SK-N-MC (cell line): ENCODE measurements at regions not wholly inside any gene's neighbourhood (a gene's known extent, or its start where the extent isn't known, plus 50 kb on each side); places are given as distances from the start of the nearest gene placed in this dataset.
"Not testable (repeated sequence)": the region's sequence is repeated elsewhere in the genome, so short reads cannot be mapped to it uniquely, and the experiment has no call there.

ENCODE experiments used
- DNase-seq: peaks from one replicate; pipeline ENCODE4 v3.0.0-alpha.2; 2011; ENCODE audit warnings: low read depth, low spot score
- H3K27ac ChIP-seq: fragments of 200-600 bp; sonication (generic); 2 replicates; pipeline ENCODE4 v1.5.1; 2016; ENCODE audit warnings: mixed run types
- H3K36me3 ChIP-seq: fragments of 200-600 bp; sonication (generic); 2 replicates; pipeline ENCODE4 v1.6.1; 2017; ENCODE audit warnings: antibody characterized with exemption, low read length, mixed read lengths; ENCODE audit not compliant: insufficient read depth
- H3K4me3 ChIP-seq: fragments of 200-600 bp; sonication (generic); 2 replicates; pipeline ENCODE4 v1.5.1; 2016
- H3K9ac ChIP-seq: fragments of 200-600 bp; sonication (generic); 2 replicates; pipeline ENCODE4 v1.8.0; 2017; ENCODE audit warnings: mixed run types, mixed read lengths; ENCODE audit not compliant: insufficient read length
- H3K9me3 ChIP-seq: fragments of 200-600 bp; sonication (generic); 2 replicates; pipeline ENCODE4 v1.6.1; 2017; ENCODE audit warnings: low read depth, mild to moderate bottlenecking, antibody characterized with exemption, low read length, moderate library complexity, mixed read lengths
- EZH2 ChIP-seq: fragments of 200-600 bp; sonication (generic); IDR thresholded peaks from one replicate; pipeline ENCODE4 v1.6.1; 2017; ENCODE audit warnings: antibody characterized with exemption
- FOXP2 ChIP-seq: optimal IDR thresholded peaks from 2 replicates; pipeline ENCODE3; 2011; ENCODE audit warnings: mild to moderate bottlenecking, moderate library complexity; ENCODE audit not compliant: insufficient read depth; ENCODE audit errors: extremely low read length, control extremely low read depth
- POLR2AphosphoS5 ChIP-seq: IDR thresholded peaks from 2 replicates; pipeline ENCODE4 v1.6.1; 2012; ENCODE audit warnings: mild to moderate bottlenecking, low read depth, low read length, borderline replicate concordance

DNA sequence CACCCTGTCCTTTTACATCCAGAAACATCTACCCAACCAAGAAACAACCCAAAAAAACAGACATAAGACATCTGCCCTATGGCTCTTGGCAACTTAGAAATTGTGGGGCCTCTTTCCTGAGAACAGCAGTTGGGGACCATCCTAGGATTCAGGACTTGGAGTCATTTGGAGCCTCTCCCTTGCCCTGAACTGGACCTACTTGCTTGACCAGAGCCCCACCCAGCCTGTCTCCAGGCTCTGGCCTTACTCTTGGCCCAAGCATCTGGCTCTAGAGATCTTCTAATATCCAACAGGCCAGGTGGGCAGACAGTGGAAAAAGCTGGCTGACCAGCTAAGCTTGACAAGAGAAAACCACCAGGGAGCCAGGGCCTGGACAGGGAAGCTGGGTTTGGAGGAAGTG, 99.1 kb upstream of the C2CD4B start:
- Histone ChIP-seq H3K27ac (no peak overlapping the region), H3K9ac (no peak overlapping the region), H3K36me3 (no peaks in the 10 kb centered on the region), H3K4me3 (no peak overlapping the region), H3K9me3 (no peaks in the 10 kb centered on the region)
- no peak for DNase-seq
- TF ChIP-seq FOXP2 (no peak), EZH2 (no peak), POLR2AphosphoS5 (no peak)

DNA sequence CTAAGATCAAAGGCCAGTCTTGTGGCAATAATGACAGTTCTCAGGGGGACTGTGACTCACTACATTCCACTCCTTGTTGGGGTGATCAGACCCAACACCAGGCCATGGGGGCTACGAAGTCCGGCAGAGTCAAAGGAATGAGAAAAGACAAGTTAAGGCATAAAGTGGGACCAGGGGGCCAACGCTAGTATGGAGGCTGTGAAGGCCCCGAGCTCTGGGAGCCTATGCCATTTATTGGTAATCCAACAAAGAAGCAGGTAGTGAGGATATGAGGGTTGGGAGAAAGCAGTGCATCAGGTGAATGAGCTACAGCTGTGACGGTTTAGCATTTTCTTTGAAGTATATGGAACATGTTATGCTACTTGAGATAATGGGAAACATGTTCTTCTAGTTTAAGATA, 104.4 kb upstream of the C2CD4B start:
- DNase-seq, result no peak
- H3K27ac ChIP-seq, result no peak overlapping the region
- no peaks in the 10 kb centered on the region for H3K36me3 ChIP-seq
- TF ChIP-seq FOXP2, result no peak
- TF ChIP-seq POLR2AphosphoS5, result no peak
- no peak for TF ChIP-seq EZH2
- no peak overlapping the region for H3K4me3 ChIP-seq
- no peaks in the 10 kb centered on the region for H3K9me3 ChIP-seq
- no peak overlapping the region for H3K9ac ChIP-seq

DNA sequence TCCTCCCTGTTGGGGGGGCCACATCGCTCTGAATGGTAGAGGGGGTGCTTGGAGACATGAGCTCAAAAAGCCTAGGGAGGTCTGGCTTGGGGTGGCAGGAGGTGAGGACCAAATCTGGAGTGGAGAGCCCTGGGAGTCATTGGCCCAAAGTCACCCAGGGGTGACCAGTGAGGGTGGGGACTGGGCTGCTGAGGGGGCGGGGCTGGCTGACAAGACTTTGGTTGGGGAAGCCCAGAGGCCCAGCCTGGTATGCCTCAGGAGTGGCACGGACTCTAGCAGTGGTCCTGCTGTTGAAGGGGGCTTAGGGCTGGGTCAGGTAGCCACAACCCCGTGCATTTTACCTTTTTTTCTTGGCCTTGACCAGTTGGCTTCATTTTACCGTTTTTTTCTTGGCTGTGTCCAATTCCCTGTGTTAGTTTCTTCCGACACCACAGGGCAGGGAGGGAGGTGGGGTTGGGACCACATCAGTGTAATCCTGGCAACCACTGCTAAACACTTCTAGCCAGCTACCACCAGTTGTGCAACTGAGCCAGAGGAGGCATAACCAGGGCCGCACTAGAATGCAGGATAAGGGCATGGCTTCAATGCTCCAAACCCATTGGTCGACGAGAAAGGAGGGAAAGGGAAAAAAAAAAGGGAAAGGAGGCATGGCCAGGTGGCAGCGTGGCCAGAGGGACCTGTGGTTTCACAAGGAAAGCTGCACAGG, 105.3 kb upstream of the C2CD4B start:
- Histone ChIP-seq H3K9me3 (no peaks in the 10 kb centered on the region), H3K36me3 (no peaks in the 10 kb centered on the region), H3K4me3 (no peak overlapping the region), H3K27ac (no peak overlapping the region), H3K9ac (no peak overlapping the region)
- no peak for DNase-seq
- no peak for TF ChIP-seq FOXP2
- no peak for TF ChIP-seq EZH2
- no peak for TF ChIP-seq POLR2AphosphoS5

- no peak for TF ChIP-seq FOXP2
- TF ChIP-seq POLR2AphosphoS5, result no peak
- TF ChIP-seq EZH2, result no peak
- Histone ChIP-seq H3K9me3 (no peaks in the 10 kb centered on the region), H3K36me3 (no peaks in the 10 kb centered on the region), H3K27ac (no peak overlapping the region), H3K4me3 (no peak overlapping the region), H3K9ac (no peak overlapping the region)
- no peak for DNase-seq
Measured at GRCh38 chr15:62272290-62272689, 107.2 kb upstream of the C2CD4B start.

- H3K9me3 ChIP-seq, result no peaks in the 10 kb centered on the region
- no peak overlapping the region for H3K9ac ChIP-seq
- no peaks in the 10 kb centered on the region for H3K36me3 ChIP-seq
Measured at GRCh38 chr15:62275831-62276230, 110.7 kb upstream of the C2CD4B start.

GRCh38 chr15:62277816-62278394, 112.8 kb upstream of the C2CD4B start:
- H3K9ac ChIP-seq, result no peak overlapping the region
- H3K4me3 ChIP-seq, result no peak overlapping the region
- no peaks in the 10 kb centered on the region for H3K36me3 ChIP-seq
- TF ChIP-seq POLR2AphosphoS5 (no peak), FOXP2 (no peak), EZH2 (no peak)
- no peak overlapping the region for H3K27ac ChIP-seq
- no peaks in the 10 kb centered on the region for H3K9me3 ChIP-seq
- no peak for DNase-seq

More at GRCh38 chr15:62275831-62276230, 110.7 kb upstream of the C2CD4B start:
- DNase-seq, result no peak
- no peak for TF ChIP-seq FOXP2
- TF ChIP-seq EZH2, result no peak
- TF ChIP-seq POLR2AphosphoS5, result no peak
- Histone ChIP-seq H3K4me3 (no peak overlapping the region), H3K27ac (no peak overlapping the region)

DNA sequence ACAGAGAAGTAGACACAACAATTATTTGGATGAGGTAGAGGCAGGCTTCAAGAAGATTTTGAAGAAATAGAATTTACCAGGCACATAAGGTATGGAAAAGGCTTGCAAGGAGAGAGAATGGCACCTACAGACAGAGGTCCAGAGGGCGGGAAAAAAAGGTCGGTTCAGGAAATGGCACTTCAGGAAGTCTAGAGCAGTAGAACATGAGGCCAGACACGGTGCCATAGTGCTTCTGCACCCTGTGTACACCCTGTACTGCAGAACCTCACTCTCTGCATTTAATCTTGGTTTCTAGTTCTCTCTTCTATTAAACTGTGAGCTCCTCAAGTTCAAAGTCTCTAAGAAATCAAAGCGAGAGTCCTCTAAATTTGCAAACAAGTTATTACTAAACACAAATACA, 113.4 kb upstream of the C2CD4B start:
- DNase-seq, result no peak
- H3K9ac ChIP-seq, result no peak overlapping the region
- no peak overlapping the region for H3K4me3 ChIP-seq
- H3K9me3 ChIP-seq, result no peaks in the 10 kb centered on the region
- H3K36me3 ChIP-seq, result no peaks in the 10 kb centered on the region
- no peak for TF ChIP-seq FOXP2
- TF ChIP-seq EZH2, result no peak
- TF ChIP-seq POLR2AphosphoS5, result no peak
- no peak overlapping the region for H3K27ac ChIP-seq

DNA sequence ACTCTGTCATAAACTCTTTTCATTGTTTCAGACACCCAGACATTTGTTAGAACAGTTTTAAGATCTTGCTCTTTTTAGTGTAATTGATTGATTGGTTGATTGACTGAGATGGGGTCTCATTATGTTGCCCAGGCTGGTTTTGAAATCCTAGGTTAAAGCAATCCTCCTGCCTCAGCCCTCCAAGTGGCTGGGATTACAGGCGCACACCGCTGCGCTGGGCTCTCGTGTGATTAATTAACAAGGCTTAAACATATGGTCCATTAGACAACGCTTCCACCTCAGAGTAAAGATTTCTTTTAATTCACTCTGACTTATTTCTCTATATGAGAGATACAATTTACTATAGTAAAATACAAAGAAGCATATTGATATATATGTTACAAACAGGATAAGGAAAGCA, 114.0 kb upstream of the C2CD4B start:
- Histone ChIP-seq H3K36me3 (no peaks in the 10 kb centered on the region), H3K4me3 (no peak overlapping the region), H3K9ac (no peak overlapping the region), H3K27ac (no peak overlapping the region), H3K9me3 (no peaks in the 10 kb centered on the region)
- TF ChIP-seq EZH2 (no peak), POLR2AphosphoS5 (no peak), FOXP2 (no peak)
- DNase-seq, result no peak

GRCh38 chr15:62280625-62281024, 115.5 kb upstream of the C2CD4B start:
- TF ChIP-seq EZH2 (no peak), FOXP2 (no peak), POLR2AphosphoS5 (no peak)
- Histone ChIP-seq H3K9me3 (no peaks in the 10 kb centered on the region), H3K36me3 (no peaks in the 10 kb centered on the region), H3K4me3 (no peak overlapping the region), H3K9ac (no peak overlapping the region), H3K27ac (no peak overlapping the region)
- no peak for DNase-seq

DNA sequence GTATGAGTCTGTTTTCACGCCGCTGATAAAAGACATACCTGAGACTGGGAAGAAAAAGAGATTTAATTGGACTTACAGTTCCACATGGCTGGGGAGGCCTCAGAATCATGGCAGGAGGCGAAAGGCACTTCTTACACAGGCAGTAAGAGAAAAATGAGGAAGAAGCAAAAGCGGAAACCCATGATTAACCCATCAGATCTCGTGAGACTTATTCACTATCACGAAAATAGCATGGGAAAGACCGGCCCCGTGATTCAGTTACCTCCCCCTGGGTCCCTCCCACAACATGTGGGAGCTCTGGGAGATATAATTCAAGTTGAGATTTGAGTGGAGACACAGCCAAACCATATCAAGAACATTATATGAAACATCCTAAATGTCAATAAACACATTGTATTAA, 116.7 kb upstream of the C2CD4B start:
- H3K36me3 ChIP-seq, H3K4me3 ChIP-seq, H3K27ac ChIP-seq, DNase-seq, H3K9ac ChIP-seq, H3K9me3 ChIP-seq: not testable (repeated sequence)
